MM.1S (cell line): ENCODE measurements at regions not wholly inside any gene's neighbourhood (a gene's known extent, or its start where the extent isn't known, plus 50 kb on each side); places are given as distances from the start of the nearest gene placed in this dataset.

Experiments used
- DNase-seq: peaks from one replicate; pipeline ENCODE4 v3.0.0-alpha.2; 2015
- H2AFZ ChIP-seq: fragments of 300-600 bp; sonication (generic); 2 replicates; pipeline ENCODE4 v1.6.0; 2016; ENCODE audit warnings: antibody characterized with exemption, low read length
- H3F3A ChIP-seq: fragments of 300-600 bp; sonication (generic); 2 replicates; pipeline ENCODE4 v1.6.1; 2016; ENCODE audit warnings: mild to moderate bottlenecking, antibody characterized with exemption, low read length, moderate library complexity, mixed read lengths; ENCODE audit not compliant: insufficient read depth
- H3K27ac ChIP-seq: fragments of 300-600 bp; sonication (generic); 2 replicates; pipeline ENCODE4 v1.5.1; 2016; ENCODE audit warnings: mild to moderate bottlenecking, low read length
- H3K27me3 ChIP-seq: fragments of 300-600 bp; sonication (generic); replicated peaks from 2 replicates; pipeline ENCODE4 v1.6.0; 2016; ENCODE audit warnings: low read length; ENCODE audit not compliant: insufficient read depth
- H3K36me3 ChIP-seq: fragments of 300-600 bp; sonication (generic); replicated peaks from 2 replicates; pipeline ENCODE4 v1.6.1; 2016; ENCODE audit warnings: mild to moderate bottlenecking, low read length, mixed read lengths; ENCODE audit not compliant: insufficient read depth
- H3K4me1 ChIP-seq: fragments of 300-600 bp; sonication (generic); 2 replicates; pipeline ENCODE4 v1.6.1; 2016; ENCODE audit warnings: low read length, mixed read lengths
- H3K4me2 ChIP-seq: fragments of 300-600 bp; sonication (generic); 2 replicates; pipeline ENCODE4 v1.6.0; 2016; ENCODE audit warnings: low read depth, low read length
- H3K4me3 ChIP-seq: fragments of 300-600 bp; sonication (generic); 2 replicates; pipeline ENCODE4 v1.5.1; 2016; ENCODE audit warnings: low read length, mixed read lengths
- H3K79me2 ChIP-seq: fragments of 300-600 bp; sonication (generic); 2 replicates; pipeline ENCODE4 v1.6.1; 2016; ENCODE audit warnings: mixed run types, low read length, mixed read lengths
- H3K9ac ChIP-seq: fragments of 300-600 bp; sonication (generic); 2 replicates; pipeline ENCODE4 v1.6.1; 2016; ENCODE audit warnings: low read length, mixed read lengths
- H3K9me2 ChIP-seq: fragments of 300-600 bp; sonication (generic); replicated peaks from 2 replicates; pipeline ENCODE4 v1.6.1; 2016; ENCODE audit warnings: mild to moderate bottlenecking, low read length, mixed read lengths; ENCODE audit not compliant: insufficient read depth
- H3K9me3 ChIP-seq: fragments of 300-600 bp; sonication (generic); replicated peaks from 2 replicates; pipeline ENCODE4 v1.6.1; 2016; ENCODE audit warnings: mild to moderate bottlenecking, low read length, mixed read lengths; ENCODE audit not compliant: insufficient read depth
- H4K20me1 ChIP-seq: fragments of 300-600 bp; sonication (generic); 2 replicates; pipeline ENCODE4 v1.6.1; 2016; ENCODE audit warnings: mild to moderate bottlenecking, low read length, moderate library complexity, mixed read lengths; ENCODE audit not compliant: insufficient read depth
- CTCF ChIP-seq: fragments of 300-600 bp; sonication (generic); IDR thresholded peaks from 2 replicates; pipeline ENCODE4 v1.5.1; 2016; ENCODE audit warnings: antibody characterized with exemption, low read length, mixed read lengths
- EZH2 ChIP-seq: fragments of 300-600 bp; sonication (generic); optimal IDR thresholded peaks from 2 replicates; pipeline ENCODE3; 2017; ENCODE audit warnings: low read depth, mild to moderate bottlenecking, antibody characterized with exemption, low read length, mixed read lengths
- EZH2phosphoT487 ChIP-seq: fragments of 300-600 bp; sonication (generic); IDR thresholded peaks from 2 replicates; pipeline ENCODE4 v1.6.1; 2018; ENCODE audit warnings: antibody characterized with exemption, low read length

- Histone ChIP-seq H3K4me1 (no peaks in the 10 kb centered on the region), H3K9ac (no peak overlapping the region), H4K20me1 (no peaks in the 10 kb centered on the region), H3K4me2 (no peak overlapping the region), H3F3A (no peaks in the 10 kb centered on the region), H3K9me3 (no peaks in the 10 kb centered on the region), H3K79me2 (no peaks in the 10 kb centered on the region), H2AFZ (no peak overlapping the region), H3K27ac (no peak overlapping the region), H3K36me3 (no peaks in the 10 kb centered on the region), H3K9me2 (no peaks in the 10 kb centered on the region), H3K27me3 (no peaks in the 10 kb centered on the region), H3K4me3 (no peak overlapping the region)
- TF ChIP-seq EZH2phosphoT487 (no peak), CTCF (no peak), EZH2 (no peak)
- no peak for DNase-seq
Observed at GRCh38 chr6:63425493-63425892, 105.7 kb upstream of the LGSN start.

GRCh38 chr6:63426844-63427243 lies 107.1 kb upstream of the LGSN start:
- no peak for TF ChIP-seq CTCF
- no peak for TF ChIP-seq EZH2phosphoT487
- TF ChIP-seq EZH2: no peak
- no peaks in the 10 kb centered on the region for H4K20me1 ChIP-seq

GRCh38 chr6:63427951-63428350 lies 108.2 kb upstream of the LGSN start:
- Histone ChIP-seq H3K79me2 (no peaks in the 10 kb centered on the region), H3K4me2 (no peak overlapping the region), H3F3A (no peaks in the 10 kb centered on the region), H3K27ac (no peak overlapping the region), H3K36me3 (no peaks in the 10 kb centered on the region), H2AFZ (no peak overlapping the region), H3K9me3 (no peaks in the 10 kb centered on the region), H3K9ac (no peak overlapping the region), H3K4me1 (no peaks in the 10 kb centered on the region), H3K9me2 (no peaks in the 10 kb centered on the region), H4K20me1 (no peaks in the 10 kb centered on the region), H3K4me3 (no peak overlapping the region), H3K27me3 (no peaks in the 10 kb centered on the region)
- DNase-seq: no peak
- TF ChIP-seq EZH2 (no peak), EZH2phosphoT487 (no peak), CTCF (no peak)

More at GRCh38 chr6:63426844-63427243, 107.1 kb upstream of the LGSN start:
- no peak for DNase-seq
- H3K4me2 ChIP-seq: no peak overlapping the region
- H3K36me3 ChIP-seq: no peaks in the 10 kb centered on the region
- no peak overlapping the region for H2AFZ ChIP-seq
- H3K9me2 ChIP-seq: no peaks in the 10 kb centered on the region
- H3K27me3 ChIP-seq: no peaks in the 10 kb centered on the region
- no peak overlapping the region for H3K27ac ChIP-seq
- H3K9me3 ChIP-seq: no peaks in the 10 kb centered on the region
- no peaks in the 10 kb centered on the region for H3F3A ChIP-seq
- no peak overlapping the region for H3K9ac ChIP-seq
- no peak overlapping the region for H3K4me3 ChIP-seq
- H3K4me1 ChIP-seq: no peaks in the 10 kb centered on the region
- no peaks in the 10 kb centered on the region for H3K79me2 ChIP-seq
